ENCODE measurements at regions not wholly inside any gene's neighbourhood (a gene's known extent, or its start where the extent isn't known, plus 50 kb on each side); places are given as distances from the start of the nearest gene placed in this dataset.
A peak's percentile ranks its signal among the peaks of the same experiment; 100 is the strongest.

GRCh38 chr1:212225416-212225815 lies 59.8 kb upstream of the PPP2R5A start (continued):
- no peak for TF ChIP-seq EZH2phosphoT487 (IDR thresholded peaks at IDR 0.05; ENCODE audit: unreplicated experiment)

DNA sequence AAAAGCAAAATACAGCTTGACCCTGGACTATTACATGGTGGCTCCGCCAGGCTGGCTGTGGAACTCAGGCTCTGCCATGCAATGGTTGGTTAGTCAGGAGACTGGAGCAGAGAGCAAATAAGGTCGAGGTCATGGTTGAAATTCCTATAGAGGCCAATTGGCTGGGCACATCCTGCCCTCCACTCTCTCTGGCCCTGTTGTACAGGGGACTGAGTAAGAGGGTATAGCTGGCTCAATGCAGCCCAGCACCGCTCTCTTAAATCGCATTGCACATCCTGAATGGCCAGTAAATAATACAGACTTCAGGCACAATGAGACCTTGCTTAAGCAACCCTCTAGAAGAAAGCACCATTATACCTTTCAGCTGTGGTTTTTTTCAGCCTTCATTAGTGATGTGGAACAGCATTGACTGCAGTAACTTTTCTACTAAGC lies 59.3 kb upstream of the PPP2R5A start:
- Mint-ChIP-seq H3K9me3 (no peaks in the 10 kb centered on the region), H3K4me1 (peaks cover 9% of the 10 kb centered on the region)
- peak; percentile 28 for DNase-seq (ENCODE audit: low spot score)

More for the DNA sequence above, 59.3 kb upstream of the PPP2R5A start:
- TF ChIP-seq NANOG (IDR thresholded peaks at IDR 0.05; ENCODE audit: borderline replicate concordance): no peak
- no peak for TF ChIP-seq ZNF462 (CRISPR knock-in tag; IDR thresholded peaks at IDR 0.05)
- Histone ChIP-seq H3F3A (replicated peaks; ENCODE audit: low read depth) (no peaks in the 10 kb centered on the region), H3K4me2 (no peak overlapping the region), H3K4me1 (ENCODE audit: insufficient read depth) (peaks cover 7% of the 10 kb centered on the region; the same call in 1 of the 2 replicates), H3K27me3 (ENCODE audit: insufficient read depth) (no peaks in the 10 kb centered on the region), H3K79me2 (replicated peaks; ENCODE audit: insufficient read depth) (no peaks in the 10 kb centered on the region), H3K36me3 (ENCODE audit: insufficient read depth) (no peaks in the 10 kb centered on the region), H3K27ac (ENCODE audit: low read depth) (no peak overlapping the region), H3K4me3 (no peak overlapping the region), H4K20me1 (replicated peaks; ENCODE audit: insufficient read depth) (no peaks in the 10 kb centered on the region), H2AFZ (peak overlapping the region; percentile 39), H3K9me2 (ENCODE audit: insufficient read depth) (no peaks in the 10 kb centered on the region)
- peaks cover 10% of the 10 kb centered on the region for H3K27me3 Mint-ChIP-seq (ENCODE audit: insufficient read depth, low read depth, poor library complexity)
- no peak overlapping the region for H3K27ac Mint-ChIP-seq
- no peak overlapping the region for H3K4me3 Mint-ChIP-seq
- peak; percentile 64 for ATAC-seq
- no peaks in the 10 kb centered on the region for H3K36me3 Mint-ChIP-seq (ENCODE audit: low read depth)
